ENCODE measurements at regions not wholly inside any gene's neighbourhood (a gene's known extent, or its start where the extent isn't known, plus 50 kb on each side); places are given as distances from the start of the nearest gene placed in this dataset.
A peak's percentile ranks its signal among the peaks of the same experiment; 100 is the strongest.

- peaks cover 0 to 5% (median 2%) of the 10 kb centered on the region in 4 donors for H3K4me1 ChIP-seq
- TF ChIP-seq CTCF (IDR thresholded peaks at IDR 0.05) = no peak
- H3K9me3 ChIP-seq = no peaks in the 10 kb centered on the region
- no peaks in the 10 kb centered on the region for H3K36me3 ChIP-seq
- intact Hi-C loops (cut with DNase I; ENCODE audit: low total_unique reads) = no loop called here
- no peak for DNase-seq
- H3K27ac ChIP-seq = no peak overlapping the region
- no peaks in the 10 kb centered on the region for H3K27me3 ChIP-seq
- no peak overlapping the region for H3K4me3 ChIP-seq
Observed at GRCh38 chr5:53342236-53342635, 138.2 kb upstream of the FST start.

GRCh38 chr5:53343187-53343586 is 137.2 kb upstream of the FST start:
- Histone ChIP-seq H3K27ac (no peak overlapping the region), H3K9me3 (no peaks in the 10 kb centered on the region), H3K4me3 (no peak overlapping the region), H3K27me3 (no peaks in the 10 kb centered on the region), H3K4me1 (peaks cover 0 to 5% (median 2%) of the 10 kb centered on the region in 4 donors), H3K36me3 (no peaks in the 10 kb centered on the region)
- TF ChIP-seq CTCF (IDR thresholded peaks at IDR 0.05) = no peak
- DNase-seq = no peak
- intact Hi-C loops (cut with DNase I; ENCODE audit: low total_unique reads) = no loop called here

GRCh38 chr5:53350368-53350767 is 130.1 kb upstream of the FST start:
- intact Hi-C loops (cut with DNase I; ENCODE audit: low total_unique reads) = no loop called here

GRCh38 chr5:53350991-53351770 is 129.2 kb upstream of the FST start:
- H3K36me3 ChIP-seq = no peaks in the 10 kb centered on the region
- no peak for TF ChIP-seq CTCF (IDR thresholded peaks at IDR 0.05)
- intact Hi-C loops (cut with DNase I; ENCODE audit: low total_unique reads) = no loop called here
- no peaks in the 10 kb centered on the region for H3K9me3 ChIP-seq
- peaks cover 0 to 16% (median 6%) of the 10 kb centered on the region in 4 donors for H3K4me1 ChIP-seq
- DNase-seq = no peak
- H3K4me3 ChIP-seq = no peak overlapping the region
- H3K27ac ChIP-seq = no peak overlapping the region
- no peaks in the 10 kb centered on the region for H3K27me3 ChIP-seq

More at GRCh38 chr5:53350368-53350767, 130.1 kb upstream of the FST start:
- H3K36me3 ChIP-seq = no peaks in the 10 kb centered on the region
- H3K27me3 ChIP-seq = no peaks in the 10 kb centered on the region
- H3K4me3 ChIP-seq = no peak overlapping the region
- DNase-seq = no peak
- H3K27ac ChIP-seq = no peak overlapping the region
- no peak for TF ChIP-seq CTCF (IDR thresholded peaks at IDR 0.05)
- no peaks in the 10 kb centered on the region for H3K9me3 ChIP-seq
- peaks cover 0 to 8% (median 2%) of the 10 kb centered on the region in 4 donors for H3K4me1 ChIP-seq

- Histone ChIP-seq H3K9me3 (no peaks in the 10 kb centered on the region), H3K36me3 (no peaks in the 10 kb centered on the region), H3K4me3 (no peak overlapping the region), H3K4me1 (peaks cover 0 to 35% (median 7%) of the 10 kb centered on the region in 4 donors), H3K27me3 (no peaks in the 10 kb centered on the region), H3K27ac (peak overlapping the region in 1 of 2 donors; percentile 38)
- DNase-seq = no peak
- no peak for TF ChIP-seq CTCF (IDR thresholded peaks at IDR 0.05)
- intact Hi-C loops (cut with DNase I; ENCODE audit: low total_unique reads) = no loop called here
Observed at GRCh38 chr5:53355316-53355715, 125.1 kb upstream of the FST start.

All from tibial artery (tissue), 4 donors.